Right lobe of liver (tissue), 4 donors: ENCODE measurements at regions not wholly inside any gene's neighbourhood (a gene's known extent, or its start where the extent isn't known, plus 50 kb on each side); places are given as distances from the start of the nearest gene placed in this dataset.

ENCODE experiments used
- POLR2A ChIP-seq: fragments of 450-650 bp; IDR thresholded peaks from one replicate; pipeline ENCODE4 v1.6.1; 2017; ENCODE audit warnings: antibody characterized with exemption, mild to moderate bottlenecking
- TF ChIP-seq, protein P1 (sequence below), 4 donors: fragments of 200-600 bp in 3 of 4; fragments of 450-650 bp in 1 of 4; IDR thresholded peaks; one replicate each; pipeline versions ENCODE4 v1.5.1 to v1.8.0; 2016 to 2022; ENCODE audit warnings: antibody characterized with exemption in 4 of 4, mild to moderate bottlenecking in 2 of 4
- donor health status: DM: no; HTN: no; CAD: no.
- donor health status: DM: no; HTN: no; CAD: no.
- donor health status: DM: no; HTN: yes; CAD: no.

DNA sequence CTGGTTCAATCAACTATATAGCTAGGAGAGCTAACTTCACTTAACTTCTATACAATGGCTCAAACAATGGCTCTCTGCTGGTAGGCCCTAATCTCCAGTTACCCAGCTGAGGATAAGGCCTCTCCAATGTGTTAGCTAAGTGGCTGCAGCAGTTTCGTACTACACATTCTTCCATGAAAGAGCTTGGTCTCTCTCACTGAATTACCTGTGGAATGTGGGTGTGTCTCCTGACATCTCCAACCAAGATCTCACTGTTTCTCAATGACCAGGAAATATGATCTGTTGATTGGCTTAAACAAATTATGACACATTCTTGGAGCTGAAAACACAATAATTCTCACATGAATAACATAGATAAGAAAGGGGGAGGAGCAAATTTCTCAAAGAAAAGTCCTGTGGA is 169.8 kb upstream of the ROBO1 start:
- TF ChIP-seq, protein P1, sequence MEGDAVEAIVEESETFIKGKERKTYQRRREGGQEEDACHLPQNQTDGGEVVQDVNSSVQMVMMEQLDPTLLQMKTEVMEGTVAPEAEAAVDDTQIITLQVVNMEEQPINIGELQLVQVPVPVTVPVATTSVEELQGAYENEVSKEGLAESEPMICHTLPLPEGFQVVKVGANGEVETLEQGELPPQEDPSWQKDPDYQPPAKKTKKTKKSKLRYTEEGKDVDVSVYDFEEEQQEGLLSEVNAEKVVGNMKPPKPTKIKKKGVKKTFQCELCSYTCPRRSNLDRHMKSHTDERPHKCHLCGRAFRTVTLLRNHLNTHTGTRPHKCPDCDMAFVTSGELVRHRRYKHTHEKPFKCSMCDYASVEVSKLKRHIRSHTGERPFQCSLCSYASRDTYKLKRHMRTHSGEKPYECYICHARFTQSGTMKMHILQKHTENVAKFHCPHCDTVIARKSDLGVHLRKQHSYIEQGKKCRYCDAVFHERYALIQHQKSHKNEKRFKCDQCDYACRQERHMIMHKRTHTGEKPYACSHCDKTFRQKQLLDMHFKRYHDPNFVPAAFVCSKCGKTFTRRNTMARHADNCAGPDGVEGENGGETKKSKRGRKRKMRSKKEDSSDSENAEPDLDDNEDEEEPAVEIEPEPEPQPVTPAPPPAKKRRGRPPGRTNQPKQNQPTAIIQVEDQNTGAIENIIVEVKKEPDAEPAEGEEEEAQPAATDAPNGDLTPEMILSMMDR (IDR thresholded peaks at IDR 0.05) = no peak
- TF ChIP-seq POLR2A = no peak
